ENCODE measurements at regions not wholly inside any gene's neighbourhood (a gene's known extent, or its start where the extent isn't known, plus 50 kb on each side); places are given as distances from the start of the nearest gene placed in this dataset.

DNA sequence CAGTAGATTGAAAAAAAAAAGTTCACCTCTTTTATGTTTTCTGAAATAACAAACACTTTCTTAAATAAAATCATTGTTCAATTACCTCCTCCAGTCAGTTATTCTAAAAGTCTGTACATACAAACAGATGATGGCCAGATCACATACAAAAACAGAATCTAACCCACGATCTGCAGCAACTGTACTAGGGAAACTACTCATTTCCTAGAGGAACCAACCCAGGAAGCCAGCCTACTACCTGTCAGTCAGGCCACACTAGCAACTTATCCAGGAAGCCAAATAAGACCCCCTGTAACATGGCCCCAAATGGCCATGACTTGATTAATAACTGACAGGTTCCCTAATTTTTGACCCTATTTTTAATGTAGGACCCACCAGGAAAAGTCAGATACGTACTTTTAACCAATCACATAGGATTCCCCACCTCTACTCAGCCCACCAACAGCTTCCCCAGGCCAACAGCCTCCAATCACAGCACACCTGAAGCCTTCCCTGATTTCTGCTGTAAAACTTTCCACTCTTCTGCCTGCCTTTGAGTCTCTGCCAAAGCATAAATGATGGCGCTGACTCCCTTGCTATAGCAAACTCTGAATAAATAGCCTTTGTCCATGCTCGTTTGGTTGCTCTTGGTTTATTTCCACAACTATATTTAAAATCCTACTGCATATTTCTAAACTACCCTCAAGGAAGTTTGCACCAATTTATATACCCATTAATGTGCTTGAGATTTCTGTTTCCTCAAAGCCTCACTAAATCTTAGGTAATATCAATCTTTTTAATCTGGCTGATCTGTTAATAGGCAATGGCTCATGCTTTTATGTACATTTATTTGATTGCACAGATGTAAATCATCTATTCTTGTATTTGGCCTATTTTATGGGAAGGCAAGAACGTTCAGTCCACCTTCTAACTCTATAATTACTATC lies 486.4 kb downstream of the FBXO15 start:
- Histone ChIP-seq H3K27me3 (ENCODE audit: control insufficient read depth in 4 of 4, insufficient read depth in 4 of 4, low read length in 3 of 4) (no peaks in the 10 kb centered on the region), H3K4me1 (ENCODE audit: control insufficient read depth in 4 of 4, insufficient read depth in 4 of 4, low read length in 3 of 4) (no peaks in the 10 kb centered on the region), H3K4me3 (ENCODE audit: low read depth in 1 of 3, low read length in 3 of 3) (no peak overlapping the region), H3K36me3 (ENCODE audit: control insufficient read depth in 4 of 4, insufficient read depth in 3 of 4, low read depth in 1 of 4, low read length in 3 of 4) (no peaks in the 10 kb centered on the region), H3K9me3 (ENCODE audit: control insufficient read depth in 4 of 4, low read length in 3 of 4) (peaks cover 0 to 2% (median 0%) of the 10 kb centered on the region in 4 donors), H3K27ac (ENCODE audit: low read depth in 1 of 2, low read length in 2 of 2) (no peak overlapping the region), H3K9ac (ENCODE audit: low read depth in 1 of 2, low read length in 2 of 2) (no peak overlapping the region)
- DNase-seq (ENCODE audit: low spot score) = no peak
- WGBS = 53% methylated on average over 5 of the region's 5 CpGs
- TF ChIP-seq, protein P1, sequence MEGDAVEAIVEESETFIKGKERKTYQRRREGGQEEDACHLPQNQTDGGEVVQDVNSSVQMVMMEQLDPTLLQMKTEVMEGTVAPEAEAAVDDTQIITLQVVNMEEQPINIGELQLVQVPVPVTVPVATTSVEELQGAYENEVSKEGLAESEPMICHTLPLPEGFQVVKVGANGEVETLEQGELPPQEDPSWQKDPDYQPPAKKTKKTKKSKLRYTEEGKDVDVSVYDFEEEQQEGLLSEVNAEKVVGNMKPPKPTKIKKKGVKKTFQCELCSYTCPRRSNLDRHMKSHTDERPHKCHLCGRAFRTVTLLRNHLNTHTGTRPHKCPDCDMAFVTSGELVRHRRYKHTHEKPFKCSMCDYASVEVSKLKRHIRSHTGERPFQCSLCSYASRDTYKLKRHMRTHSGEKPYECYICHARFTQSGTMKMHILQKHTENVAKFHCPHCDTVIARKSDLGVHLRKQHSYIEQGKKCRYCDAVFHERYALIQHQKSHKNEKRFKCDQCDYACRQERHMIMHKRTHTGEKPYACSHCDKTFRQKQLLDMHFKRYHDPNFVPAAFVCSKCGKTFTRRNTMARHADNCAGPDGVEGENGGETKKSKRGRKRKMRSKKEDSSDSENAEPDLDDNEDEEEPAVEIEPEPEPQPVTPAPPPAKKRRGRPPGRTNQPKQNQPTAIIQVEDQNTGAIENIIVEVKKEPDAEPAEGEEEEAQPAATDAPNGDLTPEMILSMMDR (IDR thresholded peaks at IDR 0.05; ENCODE audit: low read depth, low read length, missing input control) = no peak
- TF ChIP-seq, protein P2, sequence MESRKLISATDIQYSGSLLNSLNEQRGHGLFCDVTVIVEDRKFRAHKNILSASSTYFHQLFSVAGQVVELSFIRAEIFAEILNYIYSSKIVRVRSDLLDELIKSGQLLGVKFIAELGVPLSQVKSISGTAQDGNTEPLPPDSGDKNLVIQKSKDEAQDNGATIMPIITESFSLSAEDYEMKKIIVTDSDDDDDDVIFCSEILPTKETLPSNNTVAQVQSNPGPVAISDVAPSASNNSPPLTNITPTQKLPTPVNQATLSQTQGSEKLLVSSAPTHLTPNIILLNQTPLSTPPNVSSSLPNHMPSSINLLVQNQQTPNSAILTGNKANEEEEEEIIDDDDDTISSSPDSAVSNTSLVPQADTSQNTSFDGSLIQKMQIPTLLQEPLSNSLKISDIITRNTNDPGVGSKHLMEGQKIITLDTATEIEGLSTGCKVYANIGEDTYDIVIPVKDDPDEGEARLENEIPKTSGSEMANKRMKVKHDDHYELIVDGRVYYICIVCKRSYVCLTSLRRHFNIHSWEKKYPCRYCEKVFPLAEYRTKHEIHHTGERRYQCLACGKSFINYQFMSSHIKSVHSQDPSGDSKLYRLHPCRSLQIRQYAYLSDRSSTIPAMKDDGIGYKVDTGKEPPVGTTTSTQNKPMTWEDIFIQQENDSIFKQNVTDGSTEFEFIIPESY (IDR thresholded peaks at IDR 0.05) = no peak
- TF ChIP-seq FOXA2 (IDR thresholded peaks at IDR 0.05) = no peak
- no peak for TF ChIP-seq JUND (IDR thresholded peaks at IDR 0.05)
- no peak for TF ChIP-seq NR2F2 (IDR thresholded peaks at IDR 0.05)
- TF ChIP-seq EGR1 (IDR thresholded peaks at IDR 0.05; ENCODE audit: low read depth in 2 of 2) = no peak
- TF ChIP-seq, protein P3, sequence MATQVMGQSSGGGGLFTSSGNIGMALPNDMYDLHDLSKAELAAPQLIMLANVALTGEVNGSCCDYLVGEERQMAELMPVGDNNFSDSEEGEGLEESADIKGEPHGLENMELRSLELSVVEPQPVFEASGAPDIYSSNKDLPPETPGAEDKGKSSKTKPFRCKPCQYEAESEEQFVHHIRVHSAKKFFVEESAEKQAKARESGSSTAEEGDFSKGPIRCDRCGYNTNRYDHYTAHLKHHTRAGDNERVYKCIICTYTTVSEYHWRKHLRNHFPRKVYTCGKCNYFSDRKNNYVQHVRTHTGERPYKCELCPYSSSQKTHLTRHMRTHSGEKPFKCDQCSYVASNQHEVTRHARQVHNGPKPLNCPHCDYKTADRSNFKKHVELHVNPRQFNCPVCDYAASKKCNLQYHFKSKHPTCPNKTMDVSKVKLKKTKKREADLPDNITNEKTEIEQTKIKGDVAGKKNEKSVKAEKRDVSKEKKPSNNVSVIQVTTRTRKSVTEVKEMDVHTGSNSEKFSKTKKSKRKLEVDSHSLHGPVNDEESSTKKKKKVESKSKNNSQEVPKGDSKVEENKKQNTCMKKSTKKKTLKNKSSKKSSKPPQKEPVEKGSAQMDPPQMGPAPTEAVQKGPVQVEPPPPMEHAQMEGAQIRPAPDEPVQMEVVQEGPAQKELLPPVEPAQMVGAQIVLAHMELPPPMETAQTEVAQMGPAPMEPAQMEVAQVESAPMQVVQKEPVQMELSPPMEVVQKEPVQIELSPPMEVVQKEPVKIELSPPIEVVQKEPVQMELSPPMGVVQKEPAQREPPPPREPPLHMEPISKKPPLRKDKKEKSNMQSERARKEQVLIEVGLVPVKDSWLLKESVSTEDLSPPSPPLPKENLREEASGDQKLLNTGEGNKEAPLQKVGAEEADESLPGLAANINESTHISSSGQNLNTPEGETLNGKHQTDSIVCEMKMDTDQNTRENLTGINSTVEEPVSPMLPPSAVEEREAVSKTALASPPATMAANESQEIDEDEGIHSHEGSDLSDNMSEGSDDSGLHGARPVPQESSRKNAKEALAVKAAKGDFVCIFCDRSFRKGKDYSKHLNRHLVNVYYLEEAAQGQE (IDR thresholded peaks at IDR 0.05) = no peak
- TF ChIP-seq YY1 (IDR thresholded peaks at IDR 0.05) = no peak
- no peak for TF ChIP-seq TAF1 (conservative IDR thresholded peaks at IDR 0.05)
- TF ChIP-seq, protein P4, sequence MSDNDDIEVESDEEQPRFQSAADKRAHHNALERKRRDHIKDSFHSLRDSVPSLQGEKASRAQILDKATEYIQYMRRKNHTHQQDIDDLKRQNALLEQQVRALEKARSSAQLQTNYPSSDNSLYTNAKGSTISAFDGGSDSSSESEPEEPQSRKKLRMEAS (IDR thresholded peaks at IDR 0.05) = no peak
- no peak for TF ChIP-seq RXRA (IDR thresholded peaks at IDR 0.05)
- no peak for TF ChIP-seq SP1 (IDR thresholded peaks at IDR 0.05)
- no peak for TF ChIP-seq HNF4G (IDR thresholded peaks at IDR 0.05)
- TF ChIP-seq HNF4A (conservative IDR thresholded peaks at IDR 0.05) = no peak
- TF ChIP-seq FOXA1 (IDR thresholded peaks at IDR 0.05) = no peak
- no peak for TF ChIP-seq RAD21 (IDR thresholded peaks at IDR 0.05)

All from liver (tissue), 8 donors.